Common myeloid progenitor, CD34-positive (primary cell): ENCODE measurements at regions not wholly inside any gene's neighbourhood (a gene's known extent, or its start where the extent isn't known, plus 50 kb on each side); places are given as distances from the start of the nearest gene placed in this dataset.

ENCODE experiments used
- CTCF ChIA-PET: fragments of 350-600 bp; sonication (Branson Sonifier 250); formaldehyde crosslinking; loops from one replicate; lab custom pipeline; 2021; ENCODE audit warnings: antibody characterized with exemption; lab: Charles Lee
- POLR2A ChIA-PET: fragments of 350-600 bp; sonication (Branson Sonifier 250); formaldehyde crosslinking; loops from one replicate; lab custom pipeline; 2021; ENCODE audit warnings: antibody characterized with exemption; lab: Charles Lee
- DNase-seq, 3 donors: peaks; one replicate each; pipeline versions ENCODE4 v3.0.0 to v3.0.0-alpha.2; 2013
- H3K27ac ChIP-seq, 2 experiments: 1 replicate in 1 of 2; 2 replicates in 1 of 2; pipeline ENCODE4 v1.7.0; 2013; ENCODE audit warnings: inconsistent platforms in 2 of 2, low read length in 2 of 2, mild to moderate bottlenecking in 2 of 2, low read depth in 1 of 2, moderate library complexity in 1 of 2; ENCODE audit not compliant: severe bottlenecking in 2 of 2, insufficient read depth in 1 of 2, poor library complexity in 1 of 2
- H3K27me3 ChIP-seq, 5 experiments: replicated peaks in 2 of 5; 1 replicate in 3 of 5; 2 replicates in 2 of 5; pipeline versions ENCODE4 v1.6.1 to v1.7.0; 2013; ENCODE audit warnings: low read length in 4 of 5, mild to moderate bottlenecking in 2 of 5, moderate library complexity in 2 of 5, inconsistent platforms in 1 of 5; ENCODE audit not compliant: insufficient read depth in 5 of 5, control insufficient read depth in 4 of 5
- H3K36me3 ChIP-seq, 4 experiments: 1 replicate in 2 of 4; 2 replicates in 2 of 4; pipeline versions ENCODE4 v1.6.1 to v1.7.0; 2013; ENCODE audit warnings: low read length in 3 of 4, control low read depth in 1 of 4, mild to moderate bottlenecking in 1 of 4; ENCODE audit not compliant: control insufficient read depth in 4 of 4, insufficient read depth in 4 of 4
- H3K4me1 ChIP-seq, 4 experiments: 1 replicate in 3 of 4; 2 replicates in 1 of 4; pipeline versions ENCODE4 v1.6.1 to v1.7.1; 2013; ENCODE audit warnings: low read length in 3 of 4, mild to moderate bottlenecking in 3 of 4, control low read depth in 1 of 4, inconsistent platforms in 1 of 4, moderate library complexity in 1 of 4; ENCODE audit not compliant: control insufficient read depth in 4 of 4, insufficient read depth in 4 of 4; ENCODE audit errors: control extremely low read depth in 1 of 4
- H3K4me3 ChIP-seq, 7 experiments: 1 replicate in 4 of 7; 2 replicates in 3 of 7; pipeline versions ENCODE4 v1.5.1 to v1.7.0; 2013; ENCODE audit warnings: mild to moderate bottlenecking in 7 of 7, low read length in 6 of 7, moderate library complexity in 6 of 7, inconsistent platforms in 2 of 7, low read depth in 2 of 7, control low read depth in 1 of 7; ENCODE audit not compliant: insufficient read depth in 4 of 7, control insufficient read depth in 1 of 7; ENCODE audit errors: extremely low read depth in 1 of 7
- H3K9me3 ChIP-seq, 5 experiments: 1 replicate in 4 of 5; 2 replicates in 1 of 5; pipeline versions ENCODE4 v1.6.1 to v1.7.1; 2013; ENCODE audit warnings: low read length in 4 of 5, mild to moderate bottlenecking in 2 of 5, inconsistent platforms in 1 of 5, low read depth in 1 of 5, moderate library complexity in 1 of 5; ENCODE audit not compliant: control insufficient read depth in 4 of 5, insufficient read depth in 2 of 5; ENCODE audit errors: control extremely low read depth in 1 of 5
- WGBS: methylation state at CpG from one replicate; pipeline ENCODE4 v1.1.5; 2013; ENCODE audit not compliant: insufficient coverage; 5-methylcytosine and 5-hydroxymethylcytosine counted together

DNA sequence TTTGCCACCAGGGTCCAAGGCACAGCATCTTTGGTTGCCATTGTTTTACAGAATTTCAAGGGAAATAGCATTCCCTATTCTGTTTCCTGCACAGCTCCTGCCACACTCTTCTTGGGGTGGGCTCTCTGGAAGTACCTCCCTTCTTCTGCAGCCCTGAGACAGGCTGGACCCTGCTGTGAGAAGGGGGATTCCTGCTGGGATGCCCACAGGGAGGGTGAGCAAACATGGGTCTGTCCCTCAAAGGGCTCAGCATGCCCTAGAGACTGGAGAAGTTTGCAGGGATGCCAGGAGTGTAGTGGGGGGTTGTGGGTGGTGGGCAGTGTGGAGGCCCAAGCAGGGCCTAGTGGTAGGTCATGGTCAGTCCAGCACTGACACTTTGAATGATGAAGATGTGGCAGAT lies 222.2 kb upstream of the GPR26 start:
- ChIA-PET CTCF (no interaction called here), POLR2A (no interaction called here)
- DNase-seq: no peak
- Histone ChIP-seq H3K4me3 (no peak overlapping the region), H3K36me3 (no peaks in the 10 kb centered on the region), H3K27ac (no peak overlapping the region), H3K9me3 (no peaks in the 10 kb centered on the region), H3K27me3 (peaks cover 0 to 14% (median 2%) of the 10 kb centered on the region in 5 experiments), H3K4me1 (no peaks in the 10 kb centered on the region)

- CTCF ChIA-PET: no interaction called here
- H3K4me3 ChIP-seq: no peak overlapping the region
- no peaks in the 10 kb centered on the region for H3K36me3 ChIP-seq
- POLR2A ChIA-PET: no interaction called here
- no peaks in the 10 kb centered on the region for H3K9me3 ChIP-seq
- WGBS: 100% methylated on average over 4 of the region's 8 CpGs
- no peaks in the 10 kb centered on the region for H3K4me1 ChIP-seq
- no peak for DNase-seq
- peaks cover 0 to 12% (median 2%) of the 10 kb centered on the region in 5 experiments for H3K27me3 ChIP-seq
- no peak overlapping the region for H3K27ac ChIP-seq
Measured at GRCh38 chr10:123445261-123445775, 220.8 kb upstream of the GPR26 start.

GRCh38 chr10:123446449-123447156 lies 219.6 kb upstream of the GPR26 start:
- no peaks in the 10 kb centered on the region for H3K9me3 ChIP-seq
- ChIA-PET POLR2A (no interaction called here), CTCF (no interaction called here)
- H3K4me1 ChIP-seq: no peaks in the 10 kb centered on the region
- 85% methylated on average over 4 of the region's 10 CpGs for WGBS
- H3K27me3 ChIP-seq: peaks cover 0 to 16% (median 2%) of the 10 kb centered on the region in 5 experiments
- no peak for DNase-seq
- no peak overlapping the region for H3K27ac ChIP-seq
- H3K36me3 ChIP-seq: no peaks in the 10 kb centered on the region
- H3K4me3 ChIP-seq: no peak overlapping the region

DNA sequence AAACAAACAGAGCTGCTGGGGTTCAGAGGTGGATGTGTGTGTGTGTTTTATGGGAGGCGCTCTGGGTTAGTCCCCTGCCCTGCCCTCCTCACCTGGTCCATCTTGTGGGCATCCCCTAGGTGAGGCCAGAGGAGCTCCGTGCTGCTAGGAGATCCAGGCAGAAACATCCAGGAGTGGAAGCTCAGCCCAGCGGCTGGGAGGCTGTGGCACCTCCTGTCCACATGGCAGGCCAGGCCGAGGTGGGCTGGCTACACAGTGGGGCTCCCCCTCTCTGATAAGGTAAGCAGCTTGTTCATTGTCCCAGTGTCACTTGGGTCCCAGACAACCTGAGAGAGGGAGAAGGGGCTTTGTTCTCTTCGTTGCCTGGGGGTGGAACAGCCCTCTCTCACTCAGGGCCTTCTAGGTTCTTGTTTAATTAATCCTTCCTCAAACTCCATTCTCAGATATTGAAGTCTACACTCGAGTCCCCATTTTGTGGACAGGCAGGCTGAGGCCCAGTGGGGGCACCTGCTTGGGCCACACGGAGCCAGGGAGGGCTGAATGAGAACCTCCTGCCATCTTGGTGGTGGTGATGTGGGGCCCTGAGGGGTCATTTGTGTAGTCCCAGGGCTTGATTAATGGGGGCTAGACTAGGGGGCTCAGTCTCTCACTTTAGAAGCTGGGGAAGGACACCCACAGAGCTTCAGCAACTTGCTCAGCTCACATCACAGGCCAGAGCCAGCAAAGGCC lies 216.8 kb upstream of the GPR26 start:
- CTCF ChIA-PET: interaction anchor here (1.6 kb wide), 1 partner anchor 21 kb away, joined by 3 read pairs; no protein-coding TSS in a partner anchor
- no peaks in the 10 kb centered on the region for H3K4me1 ChIP-seq
- H3K9me3 ChIP-seq: no peaks in the 10 kb centered on the region
- no peak overlapping the region for H3K4me3 ChIP-seq
- POLR2A ChIA-PET: no interaction called here
- no peak overlapping the region for H3K27ac ChIP-seq
- WGBS: 96% methylated on average over 5 of the region's 7 CpGs
- no peaks in the 10 kb centered on the region for H3K36me3 ChIP-seq
- H3K27me3 ChIP-seq: peaks cover 0 to 28% (median 7%) of the 10 kb centered on the region in 5 experiments
- no peak for DNase-seq

GRCh38 chr10:123450956-123451605 lies 215.1 kb upstream of the GPR26 start:
- Histone ChIP-seq H3K27ac (no peak overlapping the region), H3K9me3 (no peaks in the 10 kb centered on the region), H3K27me3 (peaks cover 0 to 25% (median 7%) of the 10 kb centered on the region in 5 experiments), H3K4me1 (no peaks in the 10 kb centered on the region), H3K4me3 (no peak overlapping the region), H3K36me3 (no peaks in the 10 kb centered on the region)
- POLR2A ChIA-PET: no interaction called here
- DNase-seq: no peak
- 57% methylated on average over 7 of the region's 14 CpGs for WGBS
- CTCF ChIA-PET: interaction anchor here (0.5 kb wide), 1 partner anchor 34 kb away, joined by 3 read pairs; no protein-coding TSS in a partner anchor

- Histone ChIP-seq H3K9me3 (no peaks in the 10 kb centered on the region), H3K4me1 (no peaks in the 10 kb centered on the region), H3K27ac (no peak overlapping the region), H3K4me3 (no peak overlapping the region), H3K36me3 (no peaks in the 10 kb centered on the region), H3K27me3 (peaks cover 0 to 23% (median 5%) of the 10 kb centered on the region in 5 experiments)
- no peak for DNase-seq
- ChIA-PET CTCF (no interaction called here), POLR2A (no interaction called here)
- WGBS: 91% methylated on average over 10 of the region's 14 CpGs
Measured at GRCh38 chr10:123451618-123452245, 214.4 kb upstream of the GPR26 start.
